Fibroblast of skin of right quadriceps (primary cell): ENCODE measurements at regions not wholly inside any gene's neighbourhood (a gene's known extent, or its start where the extent isn't known, plus 50 kb on each side); places are given as distances from the start of the nearest gene placed in this dataset.
A peak's percentile ranks its signal among the peaks of the same experiment; 100 is the strongest.
"Not testable (repeated sequence)": the region's sequence is repeated elsewhere in the genome, so short reads cannot be mapped to it uniquely, and the experiment has no call there.

Source experiments
- DNase-seq: peaks from one replicate; pipeline ENCODE4 v3.0.0-alpha.2; 2013

DNA sequence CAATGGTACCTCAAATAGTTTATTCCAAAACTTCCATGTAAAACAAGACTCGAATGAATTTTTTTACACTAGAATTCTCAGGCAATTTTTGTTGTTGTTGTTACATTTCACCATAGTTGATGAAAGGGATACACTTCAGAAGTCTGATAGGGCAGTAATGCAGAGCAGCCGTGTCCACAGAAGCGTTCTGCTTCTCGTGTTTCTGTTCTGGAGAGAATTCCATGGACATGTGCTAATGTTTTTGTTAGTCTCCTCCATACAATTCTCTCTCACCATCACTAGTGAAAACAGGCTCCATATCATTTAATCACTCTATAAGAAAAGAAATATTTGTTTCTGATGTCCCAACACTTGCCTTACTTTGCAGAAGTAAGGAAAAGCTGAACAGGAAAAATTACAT lies 606.1 kb downstream of the SLC16A7 start:
- peak; percentile 47 for DNase-seq

DNA sequence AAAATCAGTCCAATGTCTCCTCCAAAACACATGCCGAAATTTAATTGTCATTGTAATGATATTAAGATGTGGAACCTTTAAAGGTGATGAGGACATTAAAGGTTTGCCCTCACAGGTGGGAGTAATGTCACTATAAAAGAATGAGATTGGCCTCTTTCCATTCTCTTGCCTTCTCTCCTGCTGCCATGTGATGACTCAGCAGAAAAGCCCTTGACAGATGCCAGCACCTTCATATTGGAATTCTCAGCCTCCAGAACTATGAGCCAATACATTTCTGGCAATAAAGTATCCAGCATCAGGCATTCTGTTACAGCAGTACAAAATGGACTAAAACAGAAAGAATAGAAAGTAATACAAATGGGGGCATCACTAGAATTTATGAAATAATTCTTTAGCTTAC lies 609.7 kb downstream of the SLC16A7 start:
- DNase-seq: peak; percentile 70

DNA sequence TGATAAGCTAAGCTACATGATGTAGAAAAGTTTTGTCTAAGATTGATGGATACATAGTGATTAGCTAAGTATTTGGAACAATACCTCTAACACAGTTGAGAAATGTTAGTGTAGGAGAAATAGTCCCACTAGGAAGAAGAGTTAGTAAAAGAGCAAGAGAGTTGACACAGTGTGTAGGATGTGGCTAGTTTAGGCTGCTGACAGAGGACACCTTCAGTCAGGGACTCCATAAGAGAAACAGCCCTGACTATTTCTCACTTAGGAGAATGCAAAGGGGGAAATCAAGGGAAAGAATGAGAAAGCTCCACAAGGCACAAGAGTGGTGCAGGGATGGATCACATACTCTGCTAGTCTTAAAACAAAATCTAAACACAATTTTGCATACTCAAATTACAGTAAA lies 613.7 kb downstream of the SLC16A7 start:
- DNase-seq: no peak

DNA sequence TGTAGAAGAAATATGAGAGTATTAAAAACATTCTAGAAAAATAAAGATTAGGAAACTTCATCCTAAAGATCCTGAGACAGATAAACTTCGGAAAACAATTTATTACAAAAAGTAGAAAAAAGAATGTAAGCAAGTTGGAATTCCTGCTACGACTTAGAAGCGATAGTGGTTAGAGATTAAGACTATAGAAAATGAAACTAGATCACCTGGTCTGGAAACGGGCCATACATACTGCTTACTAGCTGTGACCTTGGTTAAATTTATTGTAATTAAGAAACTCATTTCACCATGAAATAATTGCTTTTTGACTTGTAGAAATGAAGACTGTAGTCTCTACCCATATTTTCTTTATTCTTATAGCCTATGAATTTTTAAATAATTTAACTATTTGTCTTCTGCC lies 614.1 kb downstream of the SLC16A7 start:
- no peak for DNase-seq

DNA sequence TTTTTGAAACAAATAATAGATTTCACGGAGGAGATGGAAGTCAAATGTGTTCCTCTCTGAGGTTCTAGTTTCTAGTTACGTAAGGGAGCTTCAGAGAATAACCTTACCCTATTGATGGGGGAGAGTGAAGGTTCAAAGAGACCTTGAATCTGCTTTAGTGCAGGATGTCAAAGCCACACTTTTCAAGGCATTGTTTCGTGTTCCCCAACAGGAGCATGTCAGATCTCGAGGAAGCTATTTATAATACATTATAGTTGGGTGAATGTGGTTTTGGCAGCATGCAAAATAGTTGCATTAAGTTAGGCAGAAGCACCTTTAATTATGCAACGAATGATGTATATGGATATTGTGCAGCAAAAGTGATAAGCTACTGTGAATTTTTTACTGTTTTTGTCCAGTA lies 614.9 kb downstream of the SLC16A7 start:
- DNase-seq: no peak

DNA sequence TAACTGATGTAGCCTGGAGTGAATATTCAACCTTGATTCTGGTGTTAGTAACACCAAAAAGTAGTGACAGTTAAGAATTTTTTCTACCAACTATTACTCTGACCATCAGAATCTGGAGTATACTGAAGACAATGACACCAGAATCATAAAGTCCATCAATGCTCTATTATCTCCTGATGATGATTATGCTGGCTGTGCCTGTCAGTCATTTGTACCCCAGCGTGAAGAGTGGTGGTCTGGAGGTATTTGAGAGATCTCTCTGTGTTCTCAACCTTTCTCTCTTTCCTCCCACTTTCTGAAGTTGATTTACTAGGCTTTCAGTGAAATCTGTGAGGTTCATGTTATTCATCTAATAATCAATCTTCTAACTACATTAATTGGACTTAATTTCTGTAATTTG lies 615.4 kb downstream of the SLC16A7 start:
- DNase-seq: no peak

DNA sequence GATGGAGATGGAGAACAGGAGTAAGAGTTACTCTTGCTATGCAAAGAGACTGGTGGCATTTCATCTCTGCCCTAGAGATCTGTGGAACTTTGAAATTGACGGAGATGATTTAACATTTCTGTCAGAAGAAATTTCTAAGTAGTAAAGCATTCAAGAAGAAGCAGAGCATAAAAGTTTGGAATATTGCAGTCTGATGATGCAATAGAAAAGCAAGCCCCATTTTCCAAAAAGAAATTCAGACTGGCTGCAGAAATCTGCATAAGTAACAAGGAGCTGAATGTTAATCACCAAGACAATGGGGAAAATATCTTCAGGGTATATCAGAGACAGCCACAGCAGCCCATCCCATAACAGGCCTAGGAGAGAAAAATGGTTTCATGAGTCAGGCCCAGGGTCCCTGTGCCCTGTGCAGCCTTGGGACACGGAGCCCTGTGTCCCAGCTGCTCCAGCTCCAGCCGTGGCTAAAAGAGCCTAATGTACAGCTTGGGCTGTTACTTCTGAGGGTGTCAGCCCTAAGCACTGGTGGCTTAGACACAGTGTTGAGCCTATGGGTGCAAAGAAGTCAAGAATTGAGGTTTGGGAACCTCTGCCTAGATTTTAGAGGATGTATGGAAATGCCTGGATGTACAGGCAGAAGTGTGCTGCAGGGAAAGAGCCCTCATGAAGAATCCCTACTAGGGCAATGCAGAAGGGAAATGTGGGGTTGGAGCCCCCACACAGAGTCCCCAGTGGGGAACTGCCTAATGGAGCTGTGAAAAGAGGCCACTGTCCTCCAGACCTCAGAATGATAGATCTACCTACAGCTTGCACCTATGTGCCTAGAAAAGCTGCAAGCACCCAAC lies 616.6 kb downstream of the SLC16A7 start:
- no peak for DNase-seq

DNA sequence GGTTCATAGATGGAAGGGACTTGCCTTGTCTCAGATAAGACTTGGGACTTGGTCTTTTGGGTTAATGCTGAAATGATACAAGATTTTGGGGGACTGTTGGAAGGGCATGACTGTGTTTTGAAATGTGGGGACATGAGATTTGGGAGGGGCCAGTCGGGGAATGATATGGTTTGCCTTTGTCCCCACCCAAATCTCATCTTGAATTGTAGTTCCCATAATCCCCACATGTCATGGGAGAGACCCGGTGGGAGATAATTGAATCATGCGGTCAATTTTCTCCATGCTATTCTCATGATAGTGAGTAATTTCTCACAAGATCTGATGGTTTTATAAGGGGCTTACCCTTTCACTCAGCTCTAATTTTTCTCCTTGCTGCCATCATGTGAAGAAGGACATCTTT lies 617.4 kb downstream of the SLC16A7 start:
- DNase-seq: not testable (repeated sequence)

DNA sequence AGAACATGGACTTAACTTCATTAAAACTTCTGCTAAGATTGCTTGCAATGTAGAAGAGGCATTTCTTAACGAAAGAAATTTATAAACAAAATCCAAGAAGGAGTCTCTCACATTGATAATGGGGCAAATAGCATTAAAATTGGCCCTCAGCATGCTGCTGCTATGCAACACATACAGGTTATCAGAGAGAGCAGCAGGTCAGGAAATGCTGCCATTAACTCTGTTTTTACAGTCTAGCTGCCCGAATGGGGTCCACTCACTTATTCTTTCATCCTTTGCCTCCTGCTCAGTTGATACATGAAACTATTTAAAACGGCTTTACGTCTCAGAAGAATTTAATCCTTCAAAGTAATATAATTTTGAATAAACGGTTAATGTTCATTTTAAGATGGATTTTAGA lies 620.4 kb downstream of the SLC16A7 start:
- DNase-seq: no peak

DNA sequence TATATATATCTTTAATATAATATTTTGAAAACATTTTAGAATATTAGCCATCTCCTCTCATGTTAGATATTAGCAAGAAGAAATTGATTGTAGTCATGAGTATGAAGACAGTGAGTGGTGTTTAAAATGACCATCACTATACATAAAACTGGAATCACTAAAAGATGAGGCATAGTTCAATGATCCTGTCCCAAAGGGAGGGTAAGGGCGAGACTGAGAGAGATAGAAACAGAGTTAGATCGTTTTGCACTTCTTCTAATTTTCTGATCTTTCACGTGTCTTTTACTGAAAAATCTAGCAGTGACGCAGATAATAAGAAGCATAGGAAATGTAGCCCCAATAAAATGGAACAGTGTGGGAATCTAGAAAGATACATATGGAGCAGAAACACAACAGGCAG lies 627.4 kb downstream of the SLC16A7 start:
- DNase-seq: no peak

DNA sequence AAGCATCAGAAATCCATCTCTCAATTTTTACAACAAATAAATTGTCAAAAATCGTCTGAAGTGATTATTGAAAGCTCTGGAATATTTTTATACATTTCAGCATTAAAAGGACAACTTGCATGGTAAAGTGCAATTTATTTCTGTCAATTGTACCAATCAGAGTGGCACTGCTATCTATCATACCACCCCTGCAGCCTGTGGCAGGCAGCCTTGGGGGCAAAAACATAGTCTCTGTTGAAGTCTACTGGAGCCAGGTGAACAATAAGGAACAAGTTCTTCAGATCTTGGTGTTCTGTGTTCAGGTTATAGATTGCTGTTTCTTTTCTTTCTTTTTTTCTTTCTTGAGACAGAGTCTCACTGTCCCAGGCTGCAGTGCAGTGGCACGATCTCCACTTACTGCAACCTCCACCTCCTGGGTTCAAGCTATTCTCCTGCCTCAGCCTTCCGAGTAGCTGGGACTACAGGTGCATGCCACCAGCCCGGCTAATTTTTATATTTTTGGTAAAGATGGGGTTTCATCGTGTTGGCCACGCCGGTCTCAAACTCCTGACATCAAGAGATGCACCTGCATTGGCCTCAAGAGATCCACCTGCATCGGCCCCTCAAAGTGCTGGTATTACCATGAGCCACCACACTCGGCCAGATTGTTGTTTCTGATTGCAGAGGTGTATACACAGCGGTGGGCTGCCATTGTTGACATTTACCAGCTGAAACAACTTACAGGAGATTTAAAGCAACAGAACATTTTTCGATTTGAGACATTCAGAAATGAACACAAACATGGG lies 629.6 kb downstream of the SLC16A7 start:
- no peak for DNase-seq

DNA sequence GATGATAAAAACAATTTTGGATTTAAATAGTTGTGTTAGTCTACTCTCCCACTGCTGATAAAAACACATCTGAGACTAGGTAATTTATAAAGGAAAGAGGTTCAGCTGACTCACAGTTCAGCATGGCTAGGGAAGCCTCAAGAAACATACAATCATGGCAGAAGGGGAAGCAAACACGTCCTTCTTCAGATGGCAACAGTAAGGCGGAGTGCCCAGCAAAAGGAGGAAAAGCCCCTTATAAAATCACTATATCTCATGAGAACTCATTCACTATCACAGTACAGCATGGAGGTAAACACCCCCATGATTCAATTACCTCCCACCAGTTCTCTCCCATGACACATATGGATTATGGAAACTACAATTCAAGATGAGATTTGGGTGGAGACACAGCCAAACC lies 632.1 kb downstream of the SLC16A7 start:
- DNase-seq: no peak

DNA sequence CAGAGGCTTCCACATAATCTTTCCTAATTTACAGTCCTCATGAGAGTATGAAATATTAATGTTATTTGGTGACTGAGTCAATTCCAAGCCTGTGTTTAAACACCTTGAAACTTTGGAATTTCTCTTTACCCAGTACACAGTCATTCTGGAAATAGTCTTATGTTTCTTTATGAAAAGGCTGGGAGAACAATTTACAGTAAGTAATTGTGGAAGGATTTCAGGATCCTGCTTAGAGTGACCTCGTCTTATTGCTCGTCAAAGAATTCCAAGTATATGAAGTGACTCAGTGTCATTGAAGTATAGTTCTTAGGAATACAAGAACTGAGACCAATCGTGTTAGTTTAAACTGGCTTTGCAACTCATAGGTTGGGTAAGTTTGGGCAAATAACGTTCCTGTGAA lies 634.2 kb downstream of the SLC16A7 start:
- peak; percentile 71 for DNase-seq

DNA sequence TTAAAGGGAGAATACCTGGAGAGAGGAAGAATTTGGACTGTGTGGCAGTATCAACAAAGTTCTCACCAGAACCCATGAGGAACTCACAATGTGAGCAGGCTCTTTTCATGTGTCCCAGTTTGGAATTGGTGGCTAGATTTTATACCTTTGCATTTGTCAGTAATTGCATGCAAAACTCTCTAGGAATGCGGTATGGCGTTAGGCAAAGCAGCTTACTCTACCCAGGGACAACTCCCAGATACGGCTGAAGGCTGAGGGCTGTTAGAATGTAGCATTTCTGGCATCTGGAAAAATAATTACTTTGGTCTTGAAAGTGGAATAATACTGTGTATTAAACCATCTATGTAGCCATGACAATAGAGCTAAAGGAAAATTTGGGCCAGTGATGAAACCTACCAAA lies 635.5 kb downstream of the SLC16A7 start:
- peak; percentile 11 for DNase-seq

DNA sequence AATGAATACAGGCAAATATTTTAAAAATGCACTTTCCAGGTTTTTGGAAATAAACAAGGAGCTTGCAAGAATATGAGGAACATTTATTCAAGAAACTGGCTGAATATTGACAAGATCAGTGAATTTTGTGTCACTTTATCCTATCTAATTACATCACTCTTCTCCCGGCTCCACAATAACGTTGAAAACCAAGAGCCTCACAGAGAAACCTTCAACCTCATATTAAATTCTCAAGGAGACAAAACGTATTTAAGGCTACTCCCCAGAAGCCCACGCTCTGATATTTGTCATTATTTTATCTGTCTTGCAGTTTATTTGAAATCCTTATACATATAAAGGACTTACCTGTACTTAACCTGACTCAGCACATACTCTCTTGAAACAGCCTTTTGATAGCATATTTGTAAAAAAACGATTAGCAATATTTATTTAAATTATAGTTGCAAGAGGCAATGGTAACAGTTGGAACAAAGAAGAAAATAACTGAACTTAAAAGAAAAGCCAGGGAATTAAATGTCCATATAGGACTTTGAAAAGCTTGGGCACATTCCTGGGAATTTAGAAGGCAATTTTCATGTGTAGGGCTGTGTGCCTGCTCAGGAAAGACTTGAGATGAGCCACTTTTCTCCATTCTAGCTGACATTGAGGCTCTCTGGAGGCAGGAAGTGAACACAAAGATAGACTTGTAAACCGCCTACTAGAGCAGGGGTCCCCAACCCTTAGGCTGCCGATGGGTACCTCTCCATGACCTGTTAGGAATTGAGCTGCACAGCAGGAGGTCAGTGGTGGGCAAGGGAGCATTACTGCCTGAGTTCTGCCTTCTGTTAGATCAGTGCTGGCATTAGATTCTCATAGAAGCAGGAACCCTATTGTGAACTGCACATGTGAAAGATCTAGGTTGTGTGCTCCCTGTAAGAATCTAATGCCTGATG lies 636.4 kb downstream of the SLC16A7 start:
- DNase-seq: no peak

DNA sequence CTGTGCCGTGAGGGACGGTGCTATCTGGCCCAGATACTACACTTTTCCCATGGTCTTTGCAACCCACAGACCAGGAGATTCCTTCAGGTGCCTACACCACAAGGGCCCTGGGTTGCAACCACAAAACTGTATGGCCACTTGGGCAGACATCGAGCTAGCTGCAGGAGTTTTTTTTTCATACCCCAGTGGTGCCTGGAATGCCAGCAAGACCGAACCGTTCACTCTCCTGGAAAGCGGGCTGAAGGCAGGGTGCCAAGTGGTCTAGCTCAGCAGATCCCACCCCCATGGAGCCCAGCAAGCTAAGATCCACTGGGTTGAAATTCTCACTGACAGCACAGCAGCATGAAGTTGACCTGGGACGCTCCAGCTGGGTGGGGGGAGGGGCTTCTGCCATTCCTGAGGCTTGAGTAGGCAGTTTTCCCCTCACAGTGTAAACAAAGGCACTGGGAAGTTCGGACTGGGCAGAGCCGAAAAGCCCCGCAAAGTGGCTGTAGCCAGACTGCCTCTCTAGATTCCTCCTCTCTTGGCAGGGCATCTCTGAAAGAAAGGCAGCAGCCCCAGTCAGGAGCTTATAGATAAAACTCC lies 638.9 kb downstream of the SLC16A7 start:
- DNase-seq: peak; percentile 6

DNA sequence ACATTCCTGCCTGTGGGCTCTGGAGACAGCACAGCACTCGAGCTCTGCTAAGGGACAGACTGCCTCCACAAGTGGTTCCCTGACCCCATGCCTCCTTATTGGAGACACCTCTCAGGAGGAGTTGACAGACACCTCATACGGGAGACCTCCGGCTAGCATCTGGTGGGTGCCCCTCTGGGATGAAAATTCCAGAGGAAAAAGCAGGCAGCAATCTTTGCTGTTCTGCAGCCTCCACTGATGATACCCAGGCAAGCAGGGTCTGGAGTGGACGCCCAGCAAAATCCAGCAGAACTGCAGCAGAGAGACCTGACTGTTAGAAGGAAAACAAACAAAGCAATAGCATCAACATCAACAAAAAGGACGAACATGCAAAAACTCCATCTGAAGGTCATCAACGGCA lies 639.4 kb downstream of the SLC16A7 start:
- no peak for DNase-seq

DNA sequence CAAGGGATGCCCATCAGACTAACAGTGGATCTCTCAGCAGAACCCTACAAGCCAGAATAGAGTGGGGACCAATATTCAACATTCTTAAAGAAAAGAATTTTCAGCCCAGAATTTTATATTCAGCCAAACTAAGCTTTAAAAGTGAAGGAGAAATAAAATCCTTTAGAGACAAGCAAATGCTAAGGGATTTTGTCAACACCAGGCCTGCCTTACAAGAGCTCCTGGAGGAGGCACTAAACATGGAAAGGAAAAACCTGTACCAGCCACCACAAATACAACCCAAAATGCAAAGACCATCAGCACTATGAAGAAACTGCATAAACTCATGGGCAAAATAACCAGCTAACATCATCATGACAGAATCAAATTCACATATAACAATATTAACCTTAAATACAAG lies 640.6 kb downstream of the SLC16A7 start:
- not testable (repeated sequence) for DNase-seq

DNA sequence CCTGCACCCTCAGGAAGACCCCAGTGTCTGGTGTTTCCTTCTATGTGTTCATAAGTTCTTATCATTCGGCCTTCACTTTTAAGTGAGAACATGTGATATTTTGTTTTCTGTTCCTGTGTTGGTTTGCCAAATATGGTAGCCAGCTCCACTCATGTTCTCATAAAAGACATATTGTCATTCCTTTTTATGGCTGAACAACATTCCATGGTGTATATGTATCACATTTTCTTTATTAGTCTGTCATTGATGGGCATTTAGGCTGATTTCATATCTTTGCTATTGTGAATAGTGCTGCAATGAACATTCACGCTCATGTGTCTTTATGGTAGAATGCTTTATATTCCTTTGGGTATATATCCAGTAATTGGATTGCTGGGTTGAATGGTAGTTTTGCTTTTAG lies 645.1 kb downstream of the SLC16A7 start:
- DNase-seq: peak; percentile 54

DNA sequence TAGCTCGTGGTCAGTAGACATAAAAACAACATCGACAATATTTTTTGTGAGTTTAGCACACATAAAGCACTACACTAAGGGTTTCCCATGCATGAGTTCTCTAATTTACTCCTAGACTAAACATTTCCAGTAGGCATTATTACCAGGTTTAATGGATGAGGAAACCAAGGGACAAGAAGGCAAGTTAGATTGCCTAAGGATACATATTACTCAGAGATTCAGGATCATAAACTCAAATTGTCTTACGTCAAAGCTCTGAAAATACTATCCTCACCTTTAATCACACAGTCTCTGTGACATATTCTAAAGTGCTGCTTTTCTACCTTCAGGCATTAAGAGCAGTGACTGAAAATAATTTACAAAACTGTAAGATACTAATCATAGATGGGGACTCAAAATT lies 655.3 kb downstream of the SLC16A7 start:
- DNase-seq: no peak

DNA sequence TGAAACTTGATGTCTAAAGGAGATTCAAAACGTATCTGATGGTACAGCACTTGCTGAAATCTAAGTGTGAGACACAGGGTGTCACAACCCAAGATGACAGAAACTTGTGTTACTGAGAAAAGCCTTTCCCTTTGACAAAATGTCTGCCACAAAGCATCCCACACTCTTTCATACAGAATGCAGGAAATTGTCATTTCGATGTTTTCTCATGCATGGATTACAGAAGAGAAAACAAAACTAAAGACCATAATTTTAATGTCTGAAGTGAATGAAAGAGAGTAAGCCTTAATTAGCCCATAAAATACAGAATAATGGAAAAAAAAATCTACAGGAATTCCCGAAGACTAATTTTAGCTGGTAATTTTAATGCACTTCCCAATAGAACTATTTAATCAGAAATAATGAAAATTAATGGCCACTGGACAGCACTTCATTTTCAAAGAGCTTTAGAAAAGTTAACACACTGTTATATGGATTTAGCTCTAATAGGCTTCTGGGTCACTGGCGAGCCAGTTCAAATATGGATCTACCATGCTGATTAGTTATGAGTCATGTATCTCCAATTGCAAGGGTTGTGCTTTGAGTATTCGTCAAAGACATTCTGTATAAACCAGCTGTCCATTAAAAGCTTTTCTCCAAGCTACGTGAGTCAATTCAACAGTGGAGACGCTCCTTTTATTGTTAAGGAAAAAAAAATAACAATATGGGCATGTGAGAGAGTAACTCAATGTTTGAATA lies 656.7 kb downstream of the SLC16A7 start:
- no peak for DNase-seq

DNA sequence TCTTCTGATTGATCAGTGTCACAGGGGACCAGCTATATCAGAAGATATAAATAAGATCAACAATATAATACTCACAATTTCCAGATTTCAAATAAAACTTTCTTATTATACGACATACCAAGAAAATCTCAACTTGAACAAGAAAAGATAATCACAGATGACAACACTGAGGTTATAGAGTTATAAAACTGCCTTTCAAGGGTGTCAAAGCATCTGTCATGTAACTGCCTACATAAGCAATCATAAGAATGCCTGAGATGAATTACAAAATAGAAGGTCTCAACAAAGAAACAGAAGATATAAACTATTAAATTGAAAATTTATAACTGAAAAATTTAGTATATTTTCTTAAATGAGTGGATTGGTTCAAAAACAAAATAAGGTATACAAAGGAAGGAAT lies 659.2 kb downstream of the SLC16A7 start:
- no peak for DNase-seq
